ENCODE measurements at regions not wholly inside any gene's neighbourhood (a gene's known extent, or its start where the extent isn't known, plus 50 kb on each side); places are given as distances from the start of the nearest gene placed in this dataset.

DNA sequence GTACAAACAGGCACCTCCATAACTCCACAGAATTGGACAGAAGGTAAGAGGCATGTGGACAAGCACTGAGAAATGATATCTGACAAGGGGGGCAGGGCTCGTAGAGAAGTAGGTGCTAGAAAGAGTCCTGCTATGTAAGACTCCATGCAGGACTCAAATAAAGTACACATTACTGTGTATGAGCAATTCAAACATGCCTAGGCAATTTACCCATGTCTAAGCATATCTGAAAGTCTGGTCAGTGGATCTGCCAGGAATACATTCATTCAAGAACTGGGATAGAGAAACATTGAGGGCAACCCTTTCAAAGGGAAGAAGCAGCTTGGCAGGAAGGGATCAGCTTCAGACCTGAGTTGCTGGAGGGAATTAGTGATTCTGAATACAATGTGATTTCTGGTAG, 174.1 kb upstream of the MCTP2 start:
- H3K4me3 Mint-ChIP-seq, result no peak overlapping the region
- H3K4me1 Mint-ChIP-seq (ENCODE audit: low read depth), result no peaks in the 10 kb centered on the region
- H3K9me3 Mint-ChIP-seq, result no peaks in the 10 kb centered on the region
- H3K27me3 Mint-ChIP-seq (ENCODE audit: low read depth), result peaks cover 14% of the 10 kb centered on the region
- no peaks in the 10 kb centered on the region for H3K36me3 Mint-ChIP-seq (ENCODE audit: low read depth)
- no peak overlapping the region for H3K27ac Mint-ChIP-seq

DNA sequence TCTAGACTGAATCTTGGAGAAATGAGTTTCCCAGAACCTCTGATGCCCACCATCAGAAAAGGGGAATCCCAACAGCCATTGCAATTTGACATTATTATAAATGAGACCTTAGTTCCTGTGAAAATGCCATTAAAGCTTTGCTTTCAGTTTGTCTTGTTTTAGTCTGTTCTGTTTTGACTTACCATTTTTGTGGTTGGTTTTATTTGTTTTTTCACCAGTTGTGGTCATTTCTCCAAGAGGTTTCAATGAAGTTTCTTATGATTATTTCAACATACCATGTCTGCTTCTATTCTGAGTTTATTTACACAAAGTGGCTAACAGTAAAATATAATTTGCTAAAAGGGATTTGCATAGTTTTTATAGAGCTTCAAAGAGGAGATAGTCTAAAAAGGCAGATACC, 175.0 kb upstream of the MCTP2 start:
- Mint-ChIP-seq H3K36me3 (ENCODE audit: low read depth) (no peaks in the 10 kb centered on the region), H3K4me1 (ENCODE audit: low read depth) (no peaks in the 10 kb centered on the region), H3K27ac (no peak overlapping the region), H3K9me3 (no peaks in the 10 kb centered on the region), H3K27me3 (ENCODE audit: low read depth) (peaks cover 10% of the 10 kb centered on the region), H3K4me3 (no peak overlapping the region)

DNA sequence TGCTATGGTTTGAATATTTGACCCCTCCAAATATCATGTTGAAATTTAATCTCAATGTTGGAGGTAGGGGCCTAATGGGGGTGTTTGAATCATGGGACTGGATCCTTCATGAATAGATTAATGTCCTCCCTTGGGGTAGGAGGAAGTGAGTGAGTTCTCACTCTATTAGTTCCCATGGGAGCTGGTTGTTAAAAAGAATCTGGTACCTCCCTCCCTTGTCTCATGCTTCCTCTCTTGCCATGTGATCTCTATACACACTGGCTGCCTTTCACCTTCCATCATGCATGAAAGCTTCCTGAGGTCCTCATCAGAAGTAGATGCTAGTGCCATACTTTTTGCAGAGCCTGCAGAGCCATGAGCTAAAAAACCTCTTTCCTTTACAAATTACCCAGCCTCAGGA, 177.7 kb upstream of the MCTP2 start:
- no peaks in the 10 kb centered on the region for H3K9me3 Mint-ChIP-seq
- no peaks in the 10 kb centered on the region for H3K36me3 Mint-ChIP-seq (ENCODE audit: low read depth)
- no peaks in the 10 kb centered on the region for H3K4me1 Mint-ChIP-seq (ENCODE audit: low read depth)
- H3K4me3 Mint-ChIP-seq, result no peak overlapping the region
- peaks cover 3% of the 10 kb centered on the region for H3K27me3 Mint-ChIP-seq (ENCODE audit: low read depth)
- H3K27ac Mint-ChIP-seq, result no peak overlapping the region

DNA sequence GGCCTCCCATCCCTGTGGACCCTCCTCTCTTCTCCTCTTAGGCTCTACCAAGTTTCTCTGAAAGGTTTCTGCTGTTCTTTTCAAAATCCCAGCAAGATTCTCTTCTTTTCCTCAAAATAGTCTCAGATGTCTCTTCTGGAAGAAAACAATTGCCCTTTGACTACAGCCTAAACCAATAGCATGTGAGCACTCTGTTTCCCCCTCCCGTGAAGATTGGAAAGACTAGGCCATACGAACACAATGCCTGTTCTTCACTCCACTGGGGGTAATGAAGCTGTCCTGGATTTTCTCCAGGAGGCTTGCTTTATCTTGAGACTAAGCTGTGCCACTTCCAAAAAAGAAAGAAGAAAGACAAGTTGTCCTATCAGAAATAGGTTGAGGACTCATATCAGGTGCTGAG, 178.7 kb upstream of the MCTP2 start:
- no peaks in the 10 kb centered on the region for H3K4me1 Mint-ChIP-seq (ENCODE audit: low read depth)
- no peak overlapping the region for H3K4me3 Mint-ChIP-seq
- no peaks in the 10 kb centered on the region for H3K9me3 Mint-ChIP-seq
- H3K36me3 Mint-ChIP-seq (ENCODE audit: low read depth), result no peaks in the 10 kb centered on the region
- H3K27me3 Mint-ChIP-seq (ENCODE audit: low read depth), result no peaks in the 10 kb centered on the region
- H3K27ac Mint-ChIP-seq, result no peak overlapping the region

DNA sequence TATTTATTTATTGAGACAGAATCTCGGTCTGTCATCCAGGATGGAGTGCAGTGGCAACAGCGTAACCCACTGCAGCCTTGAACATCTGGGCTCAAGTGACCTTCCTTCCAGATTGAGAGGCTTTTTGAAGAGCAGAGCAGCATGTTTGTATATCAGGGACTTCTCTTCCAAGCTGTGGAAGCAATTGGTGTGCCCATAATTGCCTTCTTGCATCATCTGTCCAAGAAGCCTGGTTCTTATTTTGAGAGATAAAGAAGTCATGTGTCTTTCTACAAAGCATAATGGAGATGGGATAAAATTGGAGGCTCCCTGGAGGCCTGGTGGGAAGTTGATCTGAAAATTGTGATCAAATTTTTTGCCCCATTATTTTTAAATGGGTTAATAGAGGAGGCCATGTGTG, 183.8 kb upstream of the MCTP2 start:
- Mint-ChIP-seq H3K27me3 (ENCODE audit: low read depth) (no peaks in the 10 kb centered on the region), H3K36me3 (ENCODE audit: low read depth) (no peaks in the 10 kb centered on the region), H3K27ac (no peak overlapping the region), H3K4me3 (no peak overlapping the region), H3K9me3 (no peaks in the 10 kb centered on the region), H3K4me1 (ENCODE audit: low read depth) (no peaks in the 10 kb centered on the region)

DNA sequence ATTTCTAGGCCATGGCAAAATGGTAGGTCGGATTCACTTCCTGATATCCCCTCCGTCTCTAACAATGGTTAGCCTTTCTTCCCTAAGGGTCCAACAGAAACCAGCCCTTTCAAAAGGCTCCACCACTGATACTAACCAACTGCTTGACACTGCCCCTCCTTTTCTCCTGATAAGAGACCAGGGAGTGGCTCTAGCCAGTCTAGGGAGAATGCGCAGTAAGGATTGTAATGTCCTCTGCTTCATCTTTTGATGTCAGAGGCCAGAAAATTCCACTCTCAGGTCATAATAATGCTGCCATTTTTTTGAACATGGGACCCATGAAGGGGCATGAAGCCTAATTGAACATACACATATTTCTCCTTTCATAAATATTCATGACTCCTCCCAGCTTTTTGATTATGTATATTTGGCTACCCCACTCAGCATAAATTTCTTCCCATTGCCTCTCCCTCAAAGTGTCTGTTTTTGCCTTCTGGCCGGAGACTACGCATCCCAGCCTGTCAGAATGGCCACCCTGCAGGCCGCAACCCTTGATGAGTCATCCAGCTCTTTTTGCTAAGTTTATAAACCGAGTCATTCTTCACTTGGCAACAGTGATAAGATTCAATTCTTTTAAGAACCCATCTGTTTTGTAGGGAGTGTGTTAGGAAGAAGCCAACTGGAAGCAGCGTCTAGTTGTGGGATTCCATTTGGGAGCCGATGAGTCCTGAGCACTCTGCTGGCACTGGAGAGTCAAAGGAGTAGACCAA, 189.0 kb upstream of the MCTP2 start:
- no peaks in the 10 kb centered on the region for H3K9me3 Mint-ChIP-seq
- no peak overlapping the region for H3K4me3 Mint-ChIP-seq
- peaks cover 5% of the 10 kb centered on the region for H3K27me3 Mint-ChIP-seq (ENCODE audit: low read depth)
- H3K36me3 Mint-ChIP-seq (ENCODE audit: low read depth), result no peaks in the 10 kb centered on the region
- H3K27ac Mint-ChIP-seq, result no peak overlapping the region
- H3K4me1 Mint-ChIP-seq (ENCODE audit: low read depth), result no peaks in the 10 kb centered on the region

DNA sequence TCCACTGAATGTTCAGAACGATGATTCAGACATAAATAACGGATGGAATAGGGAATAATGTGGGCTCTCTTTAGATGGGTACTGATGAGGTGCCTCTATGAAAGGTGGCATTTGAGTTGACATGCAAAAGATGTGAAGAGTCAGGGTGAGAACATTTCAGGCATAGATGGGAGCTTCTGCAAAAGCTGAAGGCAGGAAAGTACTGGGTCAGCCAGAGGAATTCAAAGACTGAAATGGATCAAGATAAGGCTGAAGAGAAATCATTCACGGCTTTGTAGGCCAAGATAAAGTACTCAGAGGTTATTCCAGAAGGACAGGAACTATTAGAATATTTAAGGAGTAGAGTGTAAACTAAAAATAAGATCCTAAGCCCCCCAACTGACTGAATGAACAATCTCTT, 189.6 kb upstream of the MCTP2 start:
- H3K36me3 Mint-ChIP-seq (ENCODE audit: low read depth), result no peaks in the 10 kb centered on the region
- H3K4me3 Mint-ChIP-seq, result no peak overlapping the region
- H3K4me1 Mint-ChIP-seq (ENCODE audit: low read depth), result no peaks in the 10 kb centered on the region
- H3K9me3 Mint-ChIP-seq, result no peaks in the 10 kb centered on the region
- H3K27me3 Mint-ChIP-seq (ENCODE audit: low read depth), result peaks cover 5% of the 10 kb centered on the region
- H3K27ac Mint-ChIP-seq, result no peak overlapping the region

DNA sequence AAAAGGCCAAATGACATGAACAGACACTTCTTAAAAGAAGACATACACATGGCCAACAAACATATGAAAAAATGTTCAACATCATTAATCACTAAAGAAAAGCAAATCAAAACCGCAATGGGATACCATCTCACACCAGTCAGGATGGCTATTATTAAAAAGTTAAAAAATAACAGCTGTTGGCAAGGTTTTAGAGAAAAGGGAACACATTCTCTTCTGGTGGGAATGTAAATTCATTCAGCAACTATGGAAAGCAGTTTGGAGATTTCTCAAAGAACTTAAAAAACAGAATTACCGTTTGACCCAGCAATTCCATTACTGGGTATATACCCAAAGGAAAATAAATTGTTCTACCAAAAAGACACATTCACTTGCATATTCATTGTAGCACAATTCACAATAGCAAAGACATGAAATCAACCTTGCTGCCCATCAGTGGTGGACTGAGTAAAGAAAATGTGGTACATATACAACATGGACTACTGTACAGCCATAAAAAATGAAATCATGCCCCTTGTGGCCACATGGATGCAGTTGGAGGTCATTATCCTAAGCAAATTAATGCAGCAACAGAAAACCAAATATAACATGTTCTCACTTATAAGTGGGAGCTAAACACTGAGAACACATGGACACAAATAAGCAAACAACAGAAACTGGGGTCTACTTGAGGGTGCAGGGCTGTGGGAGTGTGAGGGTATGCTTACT, 190.7 kb upstream of the MCTP2 start:
- Mint-ChIP-seq H3K9me3 (no peaks in the 10 kb centered on the region), H3K27me3 (ENCODE audit: low read depth) (peaks cover 5% of the 10 kb centered on the region), H3K4me1 (ENCODE audit: low read depth) (no peaks in the 10 kb centered on the region), H3K4me3 (no peak overlapping the region), H3K36me3 (ENCODE audit: low read depth) (no peaks in the 10 kb centered on the region), H3K27ac (no peak overlapping the region)

DNA sequence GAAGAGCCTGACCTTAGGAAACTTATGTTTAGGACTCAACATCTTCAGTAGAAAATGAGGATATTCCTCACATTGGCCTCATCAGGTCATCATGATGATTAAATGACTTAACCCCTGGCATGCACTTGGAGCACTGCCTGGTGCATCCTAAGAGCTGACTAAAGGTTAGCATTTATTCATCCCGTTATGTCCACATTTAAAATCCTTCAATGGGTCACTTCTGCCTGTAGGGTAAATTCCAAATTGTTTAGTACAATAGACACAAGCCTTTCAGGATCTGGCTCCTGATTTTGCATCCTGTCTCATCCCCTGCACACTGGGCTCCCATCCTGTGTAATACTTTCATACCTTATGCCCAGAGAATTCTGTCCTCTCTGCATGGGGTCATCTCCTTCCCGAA, 195.2 kb upstream of the MCTP2 start:
- Mint-ChIP-seq H3K4me3 (no peak overlapping the region), H3K27ac (no peak overlapping the region), H3K27me3 (ENCODE audit: low read depth) (peaks cover 5% of the 10 kb centered on the region), H3K9me3 (no peaks in the 10 kb centered on the region), H3K36me3 (ENCODE audit: low read depth) (no peaks in the 10 kb centered on the region), H3K4me1 (ENCODE audit: low read depth) (no peaks in the 10 kb centered on the region)

DNA sequence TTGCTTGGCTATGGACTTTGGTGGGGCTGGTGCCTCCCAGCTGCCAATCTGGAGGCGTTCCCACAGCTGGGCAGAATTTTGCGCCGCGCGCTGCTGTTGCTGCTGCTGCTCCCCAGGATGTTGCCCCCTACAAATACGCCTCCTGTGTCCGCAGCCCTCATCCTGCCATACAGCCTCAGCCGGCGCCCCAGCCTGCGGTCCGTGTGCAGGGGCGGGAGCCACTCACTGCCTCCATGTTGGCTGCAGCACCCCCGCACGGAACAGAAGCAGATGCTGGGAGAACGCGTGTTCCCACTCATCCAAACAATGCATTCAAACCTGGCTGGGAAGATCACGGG, 197.7 kb upstream of the MCTP2 start:
- Mint-ChIP-seq H3K27ac (no peak overlapping the region), H3K4me1 (ENCODE audit: low read depth) (no peaks in the 10 kb centered on the region), H3K9me3 (no peaks in the 10 kb centered on the region), H3K4me3 (no peak overlapping the region), H3K36me3 (ENCODE audit: low read depth) (no peaks in the 10 kb centered on the region), H3K27me3 (ENCODE audit: low read depth) (peaks cover 5% of the 10 kb centered on the region)

DNA sequence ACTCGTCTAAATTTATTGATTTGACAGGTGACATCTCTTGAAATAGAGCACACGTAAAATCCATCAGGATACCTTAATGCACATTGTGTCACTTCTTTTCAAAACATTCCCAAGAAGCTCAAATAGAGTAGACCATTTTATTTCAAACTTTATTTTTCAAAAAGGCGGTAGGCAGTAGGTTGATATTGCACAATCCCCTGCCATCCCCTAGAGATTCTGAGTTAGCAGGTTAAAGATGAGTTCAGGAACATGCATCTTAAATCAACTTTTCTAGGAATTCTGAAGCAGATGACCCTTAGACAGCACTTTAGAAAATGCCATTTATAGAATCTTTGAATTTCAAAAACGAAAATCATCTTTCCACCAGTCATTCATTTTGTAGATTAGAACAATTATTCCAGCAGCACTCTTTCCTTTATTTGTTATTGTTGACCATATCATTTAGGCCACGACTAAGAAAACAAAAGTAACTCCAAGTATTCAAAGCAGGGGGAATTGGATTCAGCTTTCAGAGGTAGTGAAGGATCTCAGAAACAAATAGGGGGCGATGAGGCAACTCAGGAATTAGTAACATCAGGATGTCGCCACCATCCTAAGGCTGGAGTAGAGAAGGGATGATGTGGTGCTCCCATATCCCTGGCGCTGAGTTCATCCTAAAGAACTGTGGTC, 198.2 kb upstream of the MCTP2 start:
- Mint-ChIP-seq H3K36me3 (ENCODE audit: low read depth) (no peaks in the 10 kb centered on the region), H3K27ac (no peak overlapping the region), H3K4me1 (ENCODE audit: low read depth) (no peaks in the 10 kb centered on the region), H3K9me3 (no peaks in the 10 kb centered on the region), H3K4me3 (no peak overlapping the region), H3K27me3 (ENCODE audit: low read depth) (peaks cover 4% of the 10 kb centered on the region)

DNA sequence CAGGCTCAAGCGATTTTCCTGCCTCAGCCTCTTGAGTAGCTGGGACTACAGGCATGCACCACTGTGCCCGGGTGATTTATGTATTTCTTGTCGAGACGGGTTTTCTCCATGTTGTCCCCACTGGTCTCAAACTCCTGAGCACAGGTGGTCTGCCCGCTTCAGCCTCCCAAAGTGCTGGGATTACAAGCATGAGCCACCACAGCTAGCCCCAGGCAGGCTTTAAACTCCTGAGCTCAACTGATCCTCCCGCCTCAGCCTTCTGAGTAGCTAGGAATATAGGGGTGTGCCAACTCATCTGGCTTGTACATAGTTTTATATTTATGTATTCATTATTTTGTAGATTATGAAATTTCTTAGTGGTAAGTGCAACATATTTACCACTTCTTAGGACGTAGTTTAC, 198.8 kb upstream of the MCTP2 start:
- Mint-ChIP-seq H3K9me3 (no peaks in the 10 kb centered on the region), H3K27me3 (ENCODE audit: low read depth) (no peaks in the 10 kb centered on the region), H3K36me3 (ENCODE audit: low read depth) (no peaks in the 10 kb centered on the region), H3K4me1 (ENCODE audit: low read depth) (no peaks in the 10 kb centered on the region), H3K4me3 (no peak overlapping the region), H3K27ac (no peak overlapping the region)

DNA sequence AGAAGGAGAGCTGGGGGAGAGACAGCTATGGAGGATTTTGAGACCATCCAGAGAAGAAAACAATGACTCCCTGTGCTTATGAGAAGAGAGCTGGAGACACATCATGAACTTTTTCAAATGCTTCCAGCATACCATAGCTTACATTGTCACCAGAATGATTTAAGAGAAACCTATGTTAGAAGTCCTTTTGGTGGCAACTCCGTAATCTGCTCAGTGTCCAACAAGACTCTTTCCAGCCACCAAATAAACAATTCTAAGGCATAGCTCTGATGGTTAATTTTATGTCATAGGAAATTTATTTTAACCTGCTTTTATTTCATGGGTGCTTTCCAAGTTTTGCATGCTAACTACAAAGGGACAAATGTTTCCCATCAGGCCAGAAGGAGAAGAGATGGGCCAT, 200.3 kb upstream of the MCTP2 start:
- Mint-ChIP-seq H3K36me3 (ENCODE audit: low read depth) (no peaks in the 10 kb centered on the region), H3K27ac (no peak overlapping the region), H3K27me3 (ENCODE audit: low read depth) (no peaks in the 10 kb centered on the region), H3K9me3 (no peaks in the 10 kb centered on the region), H3K4me3 (no peak overlapping the region), H3K4me1 (ENCODE audit: low read depth) (no peaks in the 10 kb centered on the region)

DNA sequence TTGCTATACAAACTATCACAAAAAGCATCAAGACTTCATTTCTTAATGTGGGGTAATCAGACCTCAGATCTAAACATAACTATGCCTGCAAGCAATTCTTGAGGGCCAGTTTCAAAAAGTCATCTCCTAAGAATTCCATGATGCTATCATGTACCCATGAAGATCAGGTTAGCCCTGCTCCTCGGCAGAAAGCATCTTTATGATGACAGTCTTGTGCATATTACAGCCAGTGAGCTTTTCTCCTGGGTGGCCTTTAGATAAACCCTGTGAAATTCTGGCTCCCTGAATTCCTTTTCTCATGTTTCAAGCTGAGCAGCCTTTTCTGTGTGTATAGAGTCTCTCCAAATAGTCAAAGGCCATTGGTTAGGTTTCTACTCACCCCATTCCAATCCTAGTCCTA, 201.9 kb upstream of the MCTP2 start:
- no peaks in the 10 kb centered on the region for H3K36me3 Mint-ChIP-seq (ENCODE audit: low read depth)
- H3K27ac Mint-ChIP-seq, result no peak overlapping the region
- no peak overlapping the region for H3K4me3 Mint-ChIP-seq
- H3K4me1 Mint-ChIP-seq (ENCODE audit: low read depth), result no peaks in the 10 kb centered on the region
- H3K27me3 Mint-ChIP-seq (ENCODE audit: low read depth), result no peaks in the 10 kb centered on the region
- H3K9me3 Mint-ChIP-seq, result no peaks in the 10 kb centered on the region

DNA sequence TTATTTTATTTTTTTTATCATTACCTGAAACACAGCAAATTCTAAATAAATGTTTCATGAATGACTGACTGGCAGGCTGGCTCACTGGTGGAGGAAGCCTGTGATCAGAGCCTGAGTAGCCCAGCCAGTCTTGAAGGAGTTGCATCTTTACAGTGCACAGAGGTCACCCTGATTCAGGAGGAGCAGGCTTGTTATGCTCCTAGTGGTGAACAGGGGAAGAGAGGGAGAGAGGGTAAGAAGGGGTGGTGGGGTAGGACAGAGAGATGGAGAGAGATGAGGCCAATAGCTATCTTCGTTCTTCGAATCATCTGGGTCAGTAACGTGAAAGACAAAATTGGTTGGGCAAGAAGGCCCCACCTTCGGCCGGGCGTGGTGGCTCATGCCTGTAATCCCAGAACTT, 202.6 kb upstream of the MCTP2 start:
- no peaks in the 10 kb centered on the region for H3K9me3 Mint-ChIP-seq
- H3K27ac Mint-ChIP-seq, result no peak overlapping the region
- H3K4me3 Mint-ChIP-seq, result no peak overlapping the region
- no peaks in the 10 kb centered on the region for H3K36me3 Mint-ChIP-seq (ENCODE audit: low read depth)
- H3K27me3 Mint-ChIP-seq (ENCODE audit: low read depth), result no peaks in the 10 kb centered on the region
- no peaks in the 10 kb centered on the region for H3K4me1 Mint-ChIP-seq (ENCODE audit: low read depth)
